CD4-positive, alpha-beta T cell (primary cell): ENCODE measurements at regions not wholly inside any gene's neighbourhood (a gene's known extent, or its start where the extent isn't known, plus 50 kb on each side); places are given as distances from the start of the nearest gene placed in this dataset.

Source experiments
- ATAC-seq: fragments of 200-7000 bp; cut with Tn5 transposase; one replicate; pipeline ENCODE4 v1.10.0; 2022; ENCODE audit warnings: mild to moderate bottlenecking; ENCODE audit not compliant: poor library complexity
- CTCF ChIA-PET: fragments of 350-600 bp; sonication (Branson Sonifier 250); formaldehyde crosslinking; loops from one replicate; lab custom pipeline; 2021; ENCODE audit warnings: antibody characterized with exemption, inconsistent platforms; lab: Charles Lee
- POLR2A ChIA-PET: fragments of 350-600 bp; sonication (Branson Sonifier 250); formaldehyde crosslinking; loops from one replicate; lab custom pipeline; 2021; ENCODE audit warnings: antibody characterized with exemption, inconsistent platforms; lab: Charles Lee
- DNase-seq, 14 experiments: peaks; one replicate each; pipeline ENCODE4 v3.0.0-alpha.2; 2013 to 2020; ENCODE audit warnings: mixed read lengths in 2 of 14
- H3K27ac ChIP-seq, 2 donors: one replicate each; pipeline versions ENCODE4 v1.5.1 to v1.7.0; 2013; ENCODE audit warnings: low read length in 2 of 2, low read depth in 1 of 2, mild to moderate bottlenecking in 1 of 2
- H3K27me3 ChIP-seq, 2 experiments: 1 replicate in 1 of 2; 2 replicates in 1 of 2; pipeline versions ENCODE4 v1.6.1 to v1.7.0; 2013; ENCODE audit warnings: low read length in 2 of 2, control low read depth in 1 of 2, mild to moderate bottlenecking in 1 of 2, moderate library complexity in 1 of 2; ENCODE audit not compliant: insufficient read depth in 2 of 2, control insufficient read depth in 1 of 2
- H3K36me3 ChIP-seq: one replicate; pipeline ENCODE4 v1.6.1; 2013; ENCODE audit warnings: low read length, control low read depth; ENCODE audit not compliant: insufficient read depth
- H3K4me1 ChIP-seq: one replicate; pipeline ENCODE4 v1.6.1; 2013; ENCODE audit warnings: low read length, control low read depth; ENCODE audit not compliant: insufficient read depth
- H3K4me3 ChIP-seq: one replicate; pipeline ENCODE4 v1.5.1; 2013; ENCODE audit warnings: mild to moderate bottlenecking, low read length, moderate library complexity
- H3K9me3 ChIP-seq, 2 experiments: 1 replicate in 1 of 2; 2 replicates in 1 of 2; pipeline versions ENCODE4 v1.6.1 to v1.7.0; 2013; ENCODE audit warnings: low read length in 2 of 2, mild to moderate bottlenecking in 2 of 2, control low read depth in 1 of 2, moderate library complexity in 1 of 2; ENCODE audit not compliant: control insufficient read depth in 1 of 2, insufficient read depth in 1 of 2
- H3K27ac Mint-ChIP-seq: one replicate; pipeline ENCODE4 v1.8.0; 2020; ENCODE audit warnings: mixed read lengths
- H3K27me3 Mint-ChIP-seq: one replicate; pipeline ENCODE4 v1.8.0; 2021; ENCODE audit warnings: mixed read lengths
- H3K36me3 Mint-ChIP-seq: one replicate; pipeline ENCODE4 v1.8.0; 2021; ENCODE audit warnings: low read depth, mixed read lengths
- H3K4me1 Mint-ChIP-seq: one replicate; pipeline ENCODE4 v1.8.0; 2021; ENCODE audit warnings: low read depth, mixed read lengths
- H3K4me3 Mint-ChIP-seq: one replicate; pipeline ENCODE4 v1.8.0; 2020; ENCODE audit warnings: mild to moderate bottlenecking, mixed read lengths
- H3K9me3 Mint-ChIP-seq: one replicate; pipeline ENCODE4 v1.8.0; 2020; ENCODE audit warnings: mixed read lengths
- intact Hi-C, 2 experiments: fragments of 100-400 bp; cut with DNase I in 1 of 2; cut with micrococcal nuclease in 1 of 2; formaldehyde crosslinking; loops; one replicate each; pipeline versions ENCODE4 v1.15.1 to v1.9.0; 2023 to 2025; cut with DNase I, micrococcal nuclease
- TF ChIP-seq, protein P1 (sequence below): fragments of 200-600 bp; IDR thresholded peaks from one replicate; pipeline ENCODE4 v1.8.0; 2022; ENCODE audit warnings: antibody characterized with exemption, mild to moderate bottlenecking

DNA sequence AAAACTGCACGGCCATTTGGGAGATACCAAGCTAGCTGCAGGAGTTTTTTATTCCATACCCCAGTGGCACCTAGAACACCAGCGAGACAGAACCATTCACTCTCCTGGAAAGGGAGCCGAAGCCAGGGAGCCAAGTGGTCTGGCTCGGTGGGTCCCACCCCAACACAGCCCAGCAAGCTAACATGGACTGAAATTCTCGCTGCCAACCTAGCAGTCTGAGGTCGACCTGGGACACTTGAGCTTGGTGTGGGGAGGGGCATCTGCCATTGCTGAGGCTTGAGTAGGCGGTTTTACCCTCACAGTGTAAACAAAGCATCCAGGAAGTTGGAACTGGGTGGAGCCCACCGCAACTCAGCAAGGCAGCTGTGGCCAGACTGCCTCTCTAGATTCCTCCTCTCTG is 108.9 kb upstream of the CHD1 start:
- peak; percentile 77 for ATAC-seq
- Histone ChIP-seq H3K4me3 (no peak overlapping the region), H3K27me3 (no peaks in the 10 kb centered on the region), H3K4me1 (peaks cover 26% of the 10 kb centered on the region), H3K36me3 (no peaks in the 10 kb centered on the region), H3K9me3 (peaks cover 13 to 29% of the 10 kb centered on the region in 2 experiments), H3K27ac (peak overlapping the region; percentile 35 to 45)
- Mint-ChIP-seq H3K4me1 (peaks cover 71% of the 10 kb centered on the region), H3K27ac (peak overlapping the region; percentile 93), H3K9me3 (peaks cover 22% of the 10 kb centered on the region), H3K27me3 (no peaks in the 10 kb centered on the region), H3K36me3 (peaks cover 75% of the 10 kb centered on the region), H3K4me3 (peak overlapping the region; percentile 79)
- DNase-seq = peak; percentile 48 to 89 (median 67)
- intact Hi-C loops = loop anchor here (2.0 to 10.0 kb wide), 4 partner anchors 23 to 1853 kb away; partner anchors contain the start of genes CHD1 (in 1 of the 2), RGMB (in 1 of the 2) and RIOK2 (in 1 of the 2)
- CTCF ChIA-PET = interaction anchor here (1.1 to 1.2 kb wide), 2 partner anchors 10 to 22 kb away, joined by 3 to 4 read pairs; no protein-coding TSS in a partner anchor
- TF ChIP-seq, protein P1, sequence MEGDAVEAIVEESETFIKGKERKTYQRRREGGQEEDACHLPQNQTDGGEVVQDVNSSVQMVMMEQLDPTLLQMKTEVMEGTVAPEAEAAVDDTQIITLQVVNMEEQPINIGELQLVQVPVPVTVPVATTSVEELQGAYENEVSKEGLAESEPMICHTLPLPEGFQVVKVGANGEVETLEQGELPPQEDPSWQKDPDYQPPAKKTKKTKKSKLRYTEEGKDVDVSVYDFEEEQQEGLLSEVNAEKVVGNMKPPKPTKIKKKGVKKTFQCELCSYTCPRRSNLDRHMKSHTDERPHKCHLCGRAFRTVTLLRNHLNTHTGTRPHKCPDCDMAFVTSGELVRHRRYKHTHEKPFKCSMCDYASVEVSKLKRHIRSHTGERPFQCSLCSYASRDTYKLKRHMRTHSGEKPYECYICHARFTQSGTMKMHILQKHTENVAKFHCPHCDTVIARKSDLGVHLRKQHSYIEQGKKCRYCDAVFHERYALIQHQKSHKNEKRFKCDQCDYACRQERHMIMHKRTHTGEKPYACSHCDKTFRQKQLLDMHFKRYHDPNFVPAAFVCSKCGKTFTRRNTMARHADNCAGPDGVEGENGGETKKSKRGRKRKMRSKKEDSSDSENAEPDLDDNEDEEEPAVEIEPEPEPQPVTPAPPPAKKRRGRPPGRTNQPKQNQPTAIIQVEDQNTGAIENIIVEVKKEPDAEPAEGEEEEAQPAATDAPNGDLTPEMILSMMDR = no peak
- POLR2A ChIA-PET = interaction anchor here (0.9 to 6.3 kb wide), 7 partner anchors 8 to 127 kb away, joined by 3 to 109 read pairs (median 5); partner anchors contain the start of gene CHD1

DNA sequence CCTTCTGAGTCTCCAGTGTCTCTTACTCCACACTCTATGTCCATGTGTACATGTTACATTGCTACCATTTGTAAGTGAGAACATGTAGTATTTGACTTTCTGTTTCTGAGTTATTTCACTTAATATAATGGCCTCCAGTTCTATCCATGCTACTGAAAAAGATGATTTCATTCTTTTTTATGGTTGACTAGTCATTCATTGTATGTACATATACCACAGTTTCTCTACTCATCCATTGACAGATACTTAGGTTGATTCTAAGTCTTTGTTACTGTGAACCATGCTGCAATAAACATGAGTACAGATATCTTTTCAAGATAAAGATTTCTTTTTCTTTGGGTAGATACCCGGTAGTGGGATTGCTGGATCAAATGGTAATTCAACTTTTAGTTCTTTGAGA is 107.1 kb upstream of the CHD1 start:
- ATAC-seq (no peak), DNase-seq (no peak)
- H3K4me3 ChIP-seq = no peak overlapping the region
- peaks cover 58% of the 10 kb centered on the region for H3K36me3 Mint-ChIP-seq
- POLR2A ChIA-PET = interaction anchor here (1.4 to 6.3 kb wide), 2 partner anchors 24 to 108 kb away, joined by 3 to 109 read pairs; partner anchors contain the start of gene CHD1
- peaks cover 20% of the 10 kb centered on the region for H3K9me3 Mint-ChIP-seq
- TF ChIP-seq, protein P1 = no peak
- no peak overlapping the region for H3K27ac ChIP-seq
- H3K27ac Mint-ChIP-seq = peak overlapping the region; percentile 93
- no peaks in the 10 kb centered on the region for H3K27me3 ChIP-seq
- intact Hi-C loops = loop anchor here (2.0 to 10.0 kb wide), 4 partner anchors 25 to 1851 kb away; partner anchors contain the start of genes CHD1 (in 1 of the 2), RGMB (in 1 of the 2) and RIOK2 (in 1 of the 2)
- CTCF ChIA-PET = no interaction called here
- no peak overlapping the region for H3K4me3 Mint-ChIP-seq
- no peaks in the 10 kb centered on the region for H3K27me3 Mint-ChIP-seq
- H3K4me1 ChIP-seq = peaks cover 31% of the 10 kb centered on the region
- H3K4me1 Mint-ChIP-seq = peaks cover 84% of the 10 kb centered on the region
- no peaks in the 10 kb centered on the region for H3K36me3 ChIP-seq
- H3K9me3 ChIP-seq = peaks cover 13 to 24% of the 10 kb centered on the region in 2 experiments

DNA sequence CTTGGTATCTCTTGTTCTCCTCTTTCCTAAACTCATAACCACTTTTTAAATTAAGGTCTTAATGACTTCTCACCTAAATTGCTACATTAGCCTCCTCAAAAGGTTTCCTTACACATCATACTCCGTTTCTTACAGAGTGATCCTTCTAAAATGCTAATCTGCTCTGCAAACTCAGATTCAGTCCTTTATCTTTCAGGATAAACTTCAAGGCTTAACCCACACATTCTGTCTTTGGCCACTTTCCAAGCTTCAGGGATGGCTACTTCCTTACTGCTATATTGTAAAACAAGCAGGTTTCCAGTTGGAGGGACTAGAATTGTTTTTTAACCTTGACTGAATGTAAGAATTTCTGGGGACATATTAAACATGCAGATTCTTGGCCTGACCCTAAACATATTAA is 105.5 kb upstream of the CHD1 start:
- H3K27ac ChIP-seq = no peak overlapping the region

More for the DNA sequence above, 105.5 kb upstream of the CHD1 start:
- Mint-ChIP-seq H3K9me3 (peaks cover 14% of the 10 kb centered on the region), H3K4me3 (peak overlapping the region; percentile 83), H3K36me3 (peaks cover 42% of the 10 kb centered on the region), H3K4me1 (peaks cover 84% of the 10 kb centered on the region), H3K27ac (peak overlapping the region; percentile 94), H3K27me3 (no peaks in the 10 kb centered on the region)
- peaks cover 35% of the 10 kb centered on the region for H3K4me1 ChIP-seq
- H3K36me3 ChIP-seq = no peaks in the 10 kb centered on the region
- POLR2A ChIA-PET = interaction anchor here (1.6 kb wide), 1 partner anchor 105 kb away, joined by 7 read pairs; the partner anchor contains the start of gene CHD1
- CTCF ChIA-PET = interaction anchor here (1.4 kb wide), 1 partner anchor 26 kb away, joined by 4 read pairs; no protein-coding TSS in a partner anchor
- no peaks in the 10 kb centered on the region for H3K27me3 ChIP-seq
- ATAC-seq (no peak), DNase-seq (no peak)
- intact Hi-C loops = loop anchor here in 1 of 2 experiments (5.0 to 10.0 kb wide), 3 partner anchors 112 to 1850 kb away; partner anchors contain the start of genes RGMB and RIOK2
- TF ChIP-seq, protein P1 = no peak
- H3K4me3 ChIP-seq = no peak overlapping the region
- H3K9me3 ChIP-seq = peaks cover 13 to 16% of the 10 kb centered on the region in 2 experiments
